ENCODE measurements at regions not wholly inside any gene's neighbourhood (a gene's known extent, or its start where the extent isn't known, plus 50 kb on each side); places are given as distances from the start of the nearest gene placed in this dataset.

DNA sequence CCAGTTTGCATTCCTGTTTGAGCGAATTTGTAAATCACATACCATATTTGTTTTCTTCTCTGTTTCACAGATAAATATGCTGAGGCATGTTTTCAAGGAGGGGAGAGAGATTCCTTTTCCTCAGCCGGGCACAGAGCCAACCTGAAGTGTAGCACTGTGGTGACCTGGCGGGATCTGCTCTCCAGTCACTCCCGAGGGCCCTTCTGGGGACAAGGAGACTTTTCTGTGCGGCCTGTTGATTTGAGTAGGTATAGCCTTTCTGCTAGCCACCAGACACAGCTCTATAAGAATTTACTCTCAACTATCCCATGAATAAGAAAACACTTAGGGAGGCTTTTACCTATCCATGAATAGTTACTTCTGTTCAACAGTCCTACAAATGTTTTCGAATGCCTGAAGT lies 63.5 kb upstream of the FDX1 start:
- Histone ChIP-seq H3K9me3 (ENCODE audit: insufficient read depth, low read length) (no peaks in the 10 kb centered on the region), H3K4me1 (ENCODE audit: low read length) (peaks cover 4% of the 10 kb centered on the region), H3K4me2 (ENCODE audit: low read length) (no peak overlapping the region), H3K9ac (ENCODE audit: low read length) (no peak overlapping the region), H4K20me1 (ENCODE audit: insufficient read depth, low read length) (no peaks in the 10 kb centered on the region), H2AFZ (ENCODE audit: low read depth, low read length) (no peak overlapping the region), H3K27ac (ENCODE audit: low read length) (no peak overlapping the region), H3K36me3 (replicated peaks; ENCODE audit: low read depth, low read length) (no peaks in the 10 kb centered on the region), H3K79me2 (ENCODE audit: low read length) (no peaks in the 10 kb centered on the region), H3K4me3 (ENCODE audit: low read length) (no peak overlapping the region), H3K27me3 (ENCODE audit: low read depth, low read length) (no peaks in the 10 kb centered on the region)
- TF ChIP-seq EZH2phosphoT487 (IDR thresholded peaks at IDR 0.05; ENCODE audit: low read depth) = no peak
- TF ChIP-seq, protein P1, sequence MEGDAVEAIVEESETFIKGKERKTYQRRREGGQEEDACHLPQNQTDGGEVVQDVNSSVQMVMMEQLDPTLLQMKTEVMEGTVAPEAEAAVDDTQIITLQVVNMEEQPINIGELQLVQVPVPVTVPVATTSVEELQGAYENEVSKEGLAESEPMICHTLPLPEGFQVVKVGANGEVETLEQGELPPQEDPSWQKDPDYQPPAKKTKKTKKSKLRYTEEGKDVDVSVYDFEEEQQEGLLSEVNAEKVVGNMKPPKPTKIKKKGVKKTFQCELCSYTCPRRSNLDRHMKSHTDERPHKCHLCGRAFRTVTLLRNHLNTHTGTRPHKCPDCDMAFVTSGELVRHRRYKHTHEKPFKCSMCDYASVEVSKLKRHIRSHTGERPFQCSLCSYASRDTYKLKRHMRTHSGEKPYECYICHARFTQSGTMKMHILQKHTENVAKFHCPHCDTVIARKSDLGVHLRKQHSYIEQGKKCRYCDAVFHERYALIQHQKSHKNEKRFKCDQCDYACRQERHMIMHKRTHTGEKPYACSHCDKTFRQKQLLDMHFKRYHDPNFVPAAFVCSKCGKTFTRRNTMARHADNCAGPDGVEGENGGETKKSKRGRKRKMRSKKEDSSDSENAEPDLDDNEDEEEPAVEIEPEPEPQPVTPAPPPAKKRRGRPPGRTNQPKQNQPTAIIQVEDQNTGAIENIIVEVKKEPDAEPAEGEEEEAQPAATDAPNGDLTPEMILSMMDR (IDR thresholded peaks at IDR 0.05; ENCODE audit: low read depth, low read length) = no peak

DNA sequence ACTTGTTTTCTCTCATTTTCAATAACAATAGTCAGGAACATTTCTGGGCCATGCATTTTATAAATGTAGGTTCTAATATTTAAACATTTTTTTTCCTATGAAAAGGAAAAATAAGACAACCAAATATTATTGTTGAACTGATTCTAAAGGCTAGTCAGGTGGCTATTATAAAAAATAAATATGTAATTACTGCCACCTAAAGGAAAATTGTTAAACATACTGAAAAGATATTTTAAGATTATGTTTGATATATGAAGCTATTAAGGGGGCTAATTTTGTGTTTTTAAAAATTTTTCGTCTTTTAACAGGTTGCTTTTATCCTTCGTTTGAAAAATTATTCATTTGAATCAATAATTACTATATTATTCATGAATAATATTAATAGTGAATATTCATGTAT lies 62.2 kb upstream of the FDX1 start:
- no peaks in the 10 kb centered on the region for H3K79me2 ChIP-seq (ENCODE audit: low read length)
- no peaks in the 10 kb centered on the region for H3K27me3 ChIP-seq (ENCODE audit: low read depth, low read length)
- peaks cover 5% of the 10 kb centered on the region; the same call in 1 of the 2 replicates for H3K9me3 ChIP-seq (ENCODE audit: insufficient read depth, low read length)
- TF ChIP-seq EZH2phosphoT487 (IDR thresholded peaks at IDR 0.05; ENCODE audit: low read depth) = no peak
- TF ChIP-seq, protein P1 (IDR thresholded peaks at IDR 0.05; ENCODE audit: low read depth, low read length) = peak; percentile 47; the same call in 1 of the 2 replicates
- no peak overlapping the region for H3K27ac ChIP-seq (ENCODE audit: low read length)
- no peak overlapping the region for H3K9ac ChIP-seq (ENCODE audit: low read length)
- no peak overlapping the region for H3K4me2 ChIP-seq (ENCODE audit: low read length)
- no peaks in the 10 kb centered on the region for H3K36me3 ChIP-seq (replicated peaks; ENCODE audit: low read depth, low read length)
- no peak overlapping the region for H3K4me3 ChIP-seq (ENCODE audit: low read length)
- peaks cover 11% of the 10 kb centered on the region for H3K4me1 ChIP-seq (ENCODE audit: low read length)
- H2AFZ ChIP-seq (ENCODE audit: low read depth, low read length) = no peak overlapping the region
- H4K20me1 ChIP-seq (ENCODE audit: insufficient read depth, low read length) = no peaks in the 10 kb centered on the region

DNA sequence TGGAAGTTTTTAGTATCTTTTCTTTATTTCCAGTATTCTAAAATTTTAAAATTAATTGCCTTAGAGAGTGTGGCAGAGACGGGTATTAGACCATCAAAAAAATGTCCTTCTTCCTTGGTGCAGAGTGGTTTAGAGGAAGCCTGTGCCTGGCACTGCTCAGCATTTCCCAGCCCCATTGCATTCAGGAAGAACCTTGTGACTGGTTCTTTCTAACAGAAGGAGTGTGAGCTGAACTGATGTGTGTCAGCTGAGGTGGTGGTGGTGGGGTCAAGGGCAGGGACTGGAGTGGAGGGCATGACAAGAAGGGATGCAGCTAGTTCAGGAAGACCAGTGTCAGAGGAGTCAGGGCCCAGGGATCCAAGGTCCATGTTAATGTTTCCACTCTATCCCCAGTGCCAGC lies 58.7 kb upstream of the FDX1 start:
- Histone ChIP-seq H3K36me3 (replicated peaks; ENCODE audit: low read depth, low read length) (no peaks in the 10 kb centered on the region), H3K27me3 (ENCODE audit: low read depth, low read length) (no peaks in the 10 kb centered on the region; the same call in 1 of the 2 replicates), H3K4me2 (ENCODE audit: low read length) (no peak overlapping the region), H3K4me3 (ENCODE audit: low read length) (no peak overlapping the region), H3K9ac (ENCODE audit: low read length) (no peak overlapping the region), H3K4me1 (ENCODE audit: low read length) (peaks cover 31% of the 10 kb centered on the region), H3K27ac (ENCODE audit: low read length) (no peak overlapping the region), H3K9me3 (ENCODE audit: insufficient read depth, low read length) (peaks cover 5% of the 10 kb centered on the region; the same call in 1 of the 2 replicates), H4K20me1 (ENCODE audit: insufficient read depth, low read length) (no peaks in the 10 kb centered on the region), H2AFZ (ENCODE audit: low read depth, low read length) (no peak overlapping the region), H3K79me2 (ENCODE audit: low read length) (no peaks in the 10 kb centered on the region)
- TF ChIP-seq, protein P1 (IDR thresholded peaks at IDR 0.05; ENCODE audit: low read depth, low read length) = no peak
- TF ChIP-seq EZH2phosphoT487 (IDR thresholded peaks at IDR 0.05; ENCODE audit: low read depth) = no peak

DNA sequence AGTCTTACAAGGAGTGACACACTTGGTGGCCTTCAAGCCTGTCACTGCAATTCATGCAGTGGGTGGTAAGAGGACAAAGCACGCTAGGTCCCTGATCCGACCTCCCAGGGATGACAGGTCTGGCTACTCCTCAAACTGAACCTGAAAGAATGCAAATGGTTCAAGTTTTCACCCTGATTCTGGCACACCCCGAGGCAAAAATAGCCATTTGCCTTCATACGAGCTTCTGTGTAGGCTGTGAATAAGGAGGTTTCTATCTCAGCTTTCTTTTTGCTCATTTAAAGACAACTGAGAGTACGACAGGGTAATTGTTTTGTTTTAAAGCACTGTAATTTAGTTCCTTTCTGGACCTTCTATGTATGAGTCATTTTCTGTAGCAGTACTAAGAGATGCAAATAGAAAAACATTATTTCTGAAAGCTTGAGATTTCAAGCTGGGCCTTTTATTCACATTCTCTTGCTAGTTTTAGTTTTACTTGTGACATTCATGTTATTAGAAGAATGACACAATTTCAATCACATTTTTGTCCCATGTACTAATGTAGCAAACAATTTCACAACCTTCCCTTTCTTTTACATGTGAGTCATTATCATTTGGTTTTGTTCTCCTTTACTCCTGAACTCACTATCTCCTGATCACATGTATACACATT lies 56.6 kb upstream of the FDX1 start:
- Histone ChIP-seq H3K27ac (ENCODE audit: low read length) (peak overlapping the region; percentile 78), H3K4me2 (ENCODE audit: low read length) (peak overlapping the region; percentile 84)

More for the DNA sequence above, 56.6 kb upstream of the FDX1 start:
- H3K27me3 ChIP-seq (ENCODE audit: low read depth, low read length) = no peaks in the 10 kb centered on the region; the same call in 1 of the 2 replicates
- no peaks in the 10 kb centered on the region for H3K36me3 ChIP-seq (replicated peaks; ENCODE audit: low read depth, low read length)
- H3K79me2 ChIP-seq (ENCODE audit: low read length) = no peaks in the 10 kb centered on the region
- no peak for TF ChIP-seq EZH2phosphoT487 (IDR thresholded peaks at IDR 0.05; ENCODE audit: low read depth)
- TF ChIP-seq, protein P1 (IDR thresholded peaks at IDR 0.05; ENCODE audit: low read depth, low read length) = no peak
- no peaks in the 10 kb centered on the region for H4K20me1 ChIP-seq (ENCODE audit: insufficient read depth, low read length)
- peaks cover 5% of the 10 kb centered on the region; the same call in 1 of the 2 replicates for H3K9me3 ChIP-seq (ENCODE audit: insufficient read depth, low read length)
- H3K4me3 ChIP-seq (ENCODE audit: low read length) = peak overlapping the region; percentile 69
- H2AFZ ChIP-seq (ENCODE audit: low read depth, low read length) = no peak overlapping the region; the same call in 1 of the 2 replicates
- peak overlapping the region; percentile 42; the same call in 1 of the 2 replicates for H3K9ac ChIP-seq (ENCODE audit: low read length)
- H3K4me1 ChIP-seq (ENCODE audit: low read length) = peaks cover 42% of the 10 kb centered on the region

All from OCI-LY3 (cell line).